Osteoblast (primary cell): ENCODE measurements at regions not wholly inside any gene's neighbourhood (a gene's known extent, or its start where the extent isn't known, plus 50 kb on each side); places are given as distances from the start of the nearest gene placed in this dataset.
A peak's percentile ranks its signal among the peaks of the same experiment; 100 is the strongest.

Experiments
- DNase-seq: peaks from one replicate; pipeline ENCODE4 v3.0.0; 2011; ENCODE audit warnings: low spot score, mixed read lengths; ENCODE audit not compliant: insufficient read length; ENCODE audit errors: missing footprints
- H2AFZ ChIP-seq: 2 replicates; pipeline ENCODE4 v1.6.0; 2011; ENCODE audit warnings: mild to moderate bottlenecking, low read length
- H3K27ac ChIP-seq: 2 replicates; pipeline ENCODE4 v1.5.1; 2011; ENCODE audit warnings: mild to moderate bottlenecking, low read depth, low read length, moderate library complexity
- H3K27me3 ChIP-seq: 2 replicates; pipeline ENCODE4 v1.6.0; 2012; ENCODE audit warnings: mild to moderate bottlenecking, control low read depth, inconsistent platforms, low read length, moderate library complexity; ENCODE audit not compliant: insufficient read depth
- H3K36me3 ChIP-seq: 2 replicates; pipeline ENCODE4 v1.5.1; 2011; ENCODE audit warnings: mild to moderate bottlenecking, low read length, control low read depth, moderate library complexity; ENCODE audit not compliant: insufficient read depth
- H3K4me1 ChIP-seq: 2 replicates; pipeline ENCODE4 v1.5.1; 2011; ENCODE audit warnings: mild to moderate bottlenecking, low read length, control low read depth, moderate library complexity; ENCODE audit not compliant: insufficient read depth
- H3K4me2 ChIP-seq: 2 replicates; pipeline ENCODE4 v1.6.0; 2011; ENCODE audit warnings: mild to moderate bottlenecking, low read length; ENCODE audit not compliant: insufficient read depth
- H3K4me3 ChIP-seq: fragments of 200-600 bp; sonication (generic); 3 replicates; pipeline ENCODE4 v1.5.1; 2012; ENCODE audit warnings: mild to moderate bottlenecking, low read length, inconsistent platforms; ENCODE audit not compliant: insufficient read depth
- H3K79me2 ChIP-seq: 2 replicates; pipeline ENCODE4 v1.6.0; 2012; ENCODE audit warnings: mild to moderate bottlenecking, low read length, control low read depth, inconsistent platforms; ENCODE audit not compliant: insufficient read depth
- H3K9me3 ChIP-seq: 2 replicates; pipeline ENCODE4 v1.5.1; 2011; ENCODE audit warnings: low read depth, low read length, control low read depth
- H4K20me1 ChIP-seq: 2 replicates; pipeline ENCODE4 v1.6.0; 2012; ENCODE audit warnings: mild to moderate bottlenecking, low read length, control low read depth; ENCODE audit not compliant: insufficient read depth
- TF ChIP-seq, protein P1 (sequence below): IDR thresholded peaks from 2 replicates; pipeline ENCODE4 v1.5.1; 2011; ENCODE audit warnings: mild to moderate bottlenecking, low read depth, low read length, moderate library complexity; ENCODE audit errors: extremely low read depth

GRCh38 chr6:105611606-105612005 lies 208.7 kb upstream of the PREP start:
- no peaks in the 10 kb centered on the region for H3K36me3 ChIP-seq
- peak overlapping the region; percentile 5 for H3K4me2 ChIP-seq

DNA sequence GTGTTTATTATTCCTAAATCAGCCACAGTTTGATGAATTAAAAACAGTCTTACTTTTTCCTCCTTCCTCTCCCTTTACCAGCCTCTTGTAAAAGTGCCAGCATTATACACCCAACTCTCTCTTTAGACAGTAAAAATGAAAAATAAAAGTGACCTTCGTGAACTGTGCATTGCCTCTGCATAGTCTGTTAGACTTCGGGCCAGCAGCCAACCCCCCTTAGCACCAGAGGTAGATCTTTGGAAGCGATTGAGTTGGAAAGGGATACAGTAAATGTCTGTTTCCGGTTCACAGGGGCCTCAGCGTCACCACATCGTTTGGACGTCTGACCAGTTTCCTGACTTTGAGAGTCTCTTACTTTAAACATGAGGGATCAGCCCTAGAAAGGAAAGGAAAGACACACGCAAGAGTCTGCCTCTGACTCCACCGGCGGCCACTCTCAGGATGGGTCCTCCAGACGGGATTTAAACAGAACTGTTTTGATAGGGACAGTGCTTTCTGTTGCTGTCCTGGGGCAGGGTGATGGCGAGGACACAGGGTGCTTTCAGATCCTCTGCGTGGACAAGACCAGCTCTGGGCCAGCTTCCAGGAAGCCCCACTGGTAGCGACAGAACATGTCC lies 206.6 kb upstream of the PREP start:
- no peaks in the 10 kb centered on the region for H4K20me1 ChIP-seq
- H3K36me3 ChIP-seq, result no peaks in the 10 kb centered on the region
- H3K4me1 ChIP-seq, result peaks cover 47% of the 10 kb centered on the region
- peak overlapping the region; percentile 68 for H3K4me2 ChIP-seq
- no peaks in the 10 kb centered on the region for H3K9me3 ChIP-seq
- peak; percentile 77 for DNase-seq
- peak overlapping the region; percentile 83 for H2AFZ ChIP-seq
- no peaks in the 10 kb centered on the region for H3K27me3 ChIP-seq
- peak overlapping the region; percentile 17 for H3K4me3 ChIP-seq
- no peaks in the 10 kb centered on the region for H3K79me2 ChIP-seq
- TF ChIP-seq, protein P1, sequence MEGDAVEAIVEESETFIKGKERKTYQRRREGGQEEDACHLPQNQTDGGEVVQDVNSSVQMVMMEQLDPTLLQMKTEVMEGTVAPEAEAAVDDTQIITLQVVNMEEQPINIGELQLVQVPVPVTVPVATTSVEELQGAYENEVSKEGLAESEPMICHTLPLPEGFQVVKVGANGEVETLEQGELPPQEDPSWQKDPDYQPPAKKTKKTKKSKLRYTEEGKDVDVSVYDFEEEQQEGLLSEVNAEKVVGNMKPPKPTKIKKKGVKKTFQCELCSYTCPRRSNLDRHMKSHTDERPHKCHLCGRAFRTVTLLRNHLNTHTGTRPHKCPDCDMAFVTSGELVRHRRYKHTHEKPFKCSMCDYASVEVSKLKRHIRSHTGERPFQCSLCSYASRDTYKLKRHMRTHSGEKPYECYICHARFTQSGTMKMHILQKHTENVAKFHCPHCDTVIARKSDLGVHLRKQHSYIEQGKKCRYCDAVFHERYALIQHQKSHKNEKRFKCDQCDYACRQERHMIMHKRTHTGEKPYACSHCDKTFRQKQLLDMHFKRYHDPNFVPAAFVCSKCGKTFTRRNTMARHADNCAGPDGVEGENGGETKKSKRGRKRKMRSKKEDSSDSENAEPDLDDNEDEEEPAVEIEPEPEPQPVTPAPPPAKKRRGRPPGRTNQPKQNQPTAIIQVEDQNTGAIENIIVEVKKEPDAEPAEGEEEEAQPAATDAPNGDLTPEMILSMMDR, result no peak
- peak overlapping the region; percentile 98 for H3K27ac ChIP-seq

More at GRCh38 chr6:105611606-105612005, 208.7 kb upstream of the PREP start:
- Histone ChIP-seq H4K20me1 (no peaks in the 10 kb centered on the region), H2AFZ (no peak overlapping the region), H3K27me3 (no peaks in the 10 kb centered on the region), H3K9me3 (no peaks in the 10 kb centered on the region), H3K27ac (peak overlapping the region; percentile 54), H3K4me3 (no peak overlapping the region), H3K79me2 (no peaks in the 10 kb centered on the region), H3K4me1 (peaks cover 46% of the 10 kb centered on the region)
- TF ChIP-seq, protein P1, result no peak
- peak; percentile 73 for DNase-seq

- peaks cover 53% of the 10 kb centered on the region for H3K4me1 ChIP-seq
- no peaks in the 10 kb centered on the region for H3K79me2 ChIP-seq
- no peaks in the 10 kb centered on the region for H3K36me3 ChIP-seq
- no peaks in the 10 kb centered on the region for H4K20me1 ChIP-seq
- TF ChIP-seq, protein P1, result no peak
- H3K4me3 ChIP-seq, result no peak overlapping the region
- no peaks in the 10 kb centered on the region for H3K27me3 ChIP-seq
- peak overlapping the region; percentile 98 for H3K27ac ChIP-seq
- peak overlapping the region; percentile 83 for H2AFZ ChIP-seq
- peak overlapping the region; percentile 68 for H3K4me2 ChIP-seq
- H3K9me3 ChIP-seq, result no peaks in the 10 kb centered on the region
- DNase-seq, result peak; percentile 71
Observed at GRCh38 chr6:105608711-105609374, 206.0 kb upstream of the PREP start.
